GM18858 (cell line): ENCODE measurements at regions not wholly inside any gene's neighbourhood (a gene's known extent, or its start where the extent isn't known, plus 50 kb on each side); places are given as distances from the start of the nearest gene placed in this dataset.

Source experiments
- ATAC-seq: cut with Tn5 transposase; IDR thresholded peaks from one replicate; pipeline ENCODE4 v1.9.1; 2021; ENCODE audit not compliant: unreplicated experiment

DNA sequence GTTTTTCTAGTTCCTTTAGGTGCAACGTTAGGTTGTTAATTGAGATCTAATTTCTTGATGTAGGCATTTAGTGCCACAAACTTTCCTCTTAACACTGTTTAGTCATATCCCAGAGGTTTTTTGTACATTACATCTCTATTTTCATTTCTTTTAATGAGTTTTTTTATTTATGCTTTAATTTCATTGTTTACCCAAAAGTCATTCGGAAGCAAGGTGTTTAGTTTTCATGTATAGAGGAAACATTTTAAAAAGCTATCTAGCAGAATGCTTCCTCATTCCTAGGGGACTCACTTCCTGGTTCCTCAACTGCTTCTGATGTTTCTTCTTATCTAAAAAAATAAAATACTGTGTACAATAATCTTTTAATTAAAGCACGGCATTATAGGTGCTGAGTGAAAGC, 307.2 kb upstream of the CAMK1G start:
- ATAC-seq = no peak

DNA sequence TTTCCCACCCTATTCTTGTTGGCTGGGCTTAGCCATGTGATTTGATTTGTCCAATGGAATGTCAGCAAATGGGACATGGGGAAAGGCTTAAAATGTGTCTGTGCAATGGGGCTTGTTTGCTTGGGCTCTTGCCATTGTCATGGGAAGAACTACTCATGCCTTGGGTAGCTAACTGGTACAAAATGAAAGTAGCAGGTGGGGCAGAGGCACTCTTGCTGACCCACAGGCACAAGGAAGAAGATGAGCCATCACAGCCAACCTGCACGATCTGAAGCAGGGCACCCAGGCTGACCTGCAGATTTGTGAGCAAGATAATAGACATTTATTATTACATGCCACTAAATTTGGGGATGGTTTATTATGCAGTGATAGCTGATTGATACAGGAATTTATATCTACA, 305.9 kb upstream of the CAMK1G start:
- ATAC-seq = no peak

DNA sequence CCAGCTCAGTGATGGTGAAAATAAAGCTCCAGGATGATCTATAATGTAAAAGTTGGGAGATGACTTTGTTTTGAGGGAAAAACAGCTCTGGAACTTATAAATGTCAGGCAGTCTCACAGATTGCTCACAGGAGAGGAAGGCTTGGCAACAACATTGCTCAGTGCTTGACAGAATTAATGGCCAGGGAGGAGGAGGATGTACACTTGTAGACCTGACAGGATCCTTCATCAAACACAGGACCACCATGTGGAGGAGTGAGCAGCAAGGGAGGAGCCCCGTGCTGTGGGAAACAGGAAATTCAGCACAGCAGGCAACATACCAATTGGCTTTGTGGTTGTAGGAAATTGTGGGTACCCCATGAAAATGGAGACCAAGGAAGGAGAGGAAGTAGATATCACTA, 291.8 kb upstream of the CAMK1G start:
- no peak for ATAC-seq

DNA sequence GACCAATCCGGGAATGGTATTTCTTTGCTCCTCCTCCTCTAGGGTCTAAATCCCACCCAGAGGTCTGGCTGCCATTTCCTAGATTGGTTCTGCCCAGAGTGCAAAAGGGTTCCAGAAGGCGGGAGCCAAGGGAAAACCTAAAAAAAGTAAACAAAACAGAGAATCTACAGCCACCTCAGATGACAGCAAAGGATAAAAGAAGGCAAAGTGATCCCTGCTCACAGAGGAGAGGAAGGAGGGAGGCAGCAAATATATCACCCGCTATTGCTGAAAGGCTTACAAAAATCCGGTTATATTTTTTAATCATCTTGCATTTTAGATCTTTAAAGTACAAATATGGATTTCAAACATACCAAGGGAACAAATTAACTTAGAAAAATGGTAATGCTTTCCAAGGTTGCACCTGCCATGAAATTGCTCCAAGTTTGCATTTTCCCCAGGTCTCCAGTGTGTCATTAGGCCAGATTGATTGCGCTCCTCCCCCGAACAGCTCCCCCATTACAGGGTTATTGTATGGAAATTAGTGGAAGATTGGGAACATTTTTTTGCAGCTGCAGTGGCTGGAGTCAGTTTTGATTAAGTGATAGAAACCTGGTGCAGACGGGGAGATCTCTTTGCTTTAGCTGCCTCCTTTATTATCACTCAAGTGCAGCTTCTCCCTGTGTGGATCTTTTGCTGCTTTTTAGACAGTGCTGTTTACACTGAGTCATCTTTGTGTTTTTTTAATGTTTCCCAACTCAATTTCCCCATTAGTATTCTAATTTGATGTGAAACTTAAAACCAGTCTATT, 280.5 kb upstream of the CAMK1G start:
- no peak for ATAC-seq

DNA sequence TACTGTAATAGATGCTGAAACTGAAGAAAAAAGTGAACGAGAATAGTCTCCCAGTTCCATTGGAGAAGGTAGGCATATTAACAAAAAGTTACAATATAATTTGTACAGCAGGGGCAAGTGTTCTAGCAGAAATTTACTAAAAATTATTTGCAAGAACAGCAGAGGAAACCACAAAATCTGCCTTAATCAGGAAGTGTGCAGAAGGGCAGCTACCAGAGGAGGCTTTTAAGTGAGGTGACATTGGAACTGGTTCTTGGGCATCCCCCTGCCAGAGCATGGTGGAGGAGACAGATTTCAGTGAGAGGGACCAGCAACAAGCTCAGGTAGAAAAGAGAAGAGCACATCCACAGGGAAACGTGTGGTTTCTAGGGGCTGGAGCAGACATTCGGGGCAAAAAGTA, 279.3 kb upstream of the CAMK1G start:
- no peak for ATAC-seq

DNA sequence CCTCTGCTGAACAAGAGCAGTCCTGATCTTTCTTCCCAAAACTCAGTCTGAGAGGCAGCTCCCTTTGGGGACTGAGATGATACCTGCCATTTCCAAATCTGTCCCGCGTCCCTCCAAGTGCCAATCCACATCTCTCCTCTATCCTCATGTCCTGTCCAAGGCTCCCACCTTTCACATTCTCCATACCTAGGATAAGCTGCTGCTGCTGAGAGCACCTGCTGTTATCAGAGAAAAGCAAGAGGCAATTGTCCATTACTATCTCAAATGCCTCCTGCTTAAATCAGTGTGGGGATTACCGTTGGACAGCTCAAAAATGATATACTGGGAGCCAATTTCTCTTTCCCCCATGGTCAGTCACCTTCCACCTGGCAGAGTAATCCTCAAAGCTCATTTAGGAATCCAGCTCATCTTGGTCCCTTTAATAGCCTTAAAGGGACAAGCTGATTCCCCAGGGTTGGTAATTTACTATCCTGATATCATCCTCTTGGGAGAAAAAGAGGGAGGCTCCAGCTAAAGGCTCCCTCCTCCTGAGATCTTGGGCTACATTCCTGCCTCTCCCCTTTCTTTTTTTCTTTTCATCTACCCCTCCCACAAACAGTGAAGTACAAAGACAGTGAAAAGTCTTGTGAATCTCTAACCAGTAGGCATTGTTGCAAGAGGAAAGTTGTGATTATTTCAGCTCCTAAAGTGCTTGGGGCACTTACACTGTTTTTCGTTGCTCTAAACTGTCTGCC, 278.1 kb upstream of the CAMK1G start:
- ATAC-seq = no peak

DNA sequence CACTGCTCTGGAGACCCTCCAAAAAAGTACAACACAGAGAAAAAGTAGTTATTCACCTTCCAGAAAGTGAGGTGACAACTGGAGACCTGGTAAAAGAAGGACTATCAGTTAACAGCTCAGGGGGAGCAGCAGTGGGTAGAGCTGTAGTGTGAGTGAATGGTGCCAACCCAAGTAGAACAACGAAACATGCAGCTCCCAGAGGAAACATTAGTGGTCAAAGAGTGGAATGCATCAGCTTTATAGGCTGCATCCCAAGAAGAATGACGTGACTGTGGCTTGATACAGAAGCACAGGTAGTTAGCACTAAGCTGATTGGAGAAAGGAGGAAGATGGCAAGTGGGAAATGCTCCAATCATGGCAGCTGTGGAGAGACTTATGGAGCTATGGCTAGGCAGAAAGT, 275.7 kb upstream of the CAMK1G start:
- ATAC-seq = no peak

DNA sequence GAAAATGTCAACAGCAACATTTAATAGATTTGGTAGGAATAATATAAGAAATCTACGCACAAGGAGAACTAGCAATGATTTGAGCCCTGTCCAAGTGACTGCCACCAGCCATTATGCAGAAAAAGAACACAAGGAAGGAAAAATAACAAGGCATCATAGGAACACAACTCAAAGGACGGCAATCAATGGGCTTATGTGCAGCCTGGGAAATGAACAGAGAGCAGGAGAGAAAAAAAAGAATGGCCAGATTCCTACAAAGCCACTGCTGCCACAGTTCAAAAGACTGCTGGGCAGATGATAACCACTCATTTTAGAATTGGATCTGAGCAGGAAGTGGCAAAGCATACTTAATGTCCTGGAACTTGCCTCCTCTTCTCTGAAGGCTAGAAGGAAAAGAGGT, 274.3 kb upstream of the CAMK1G start:
- ATAC-seq = no peak

DNA sequence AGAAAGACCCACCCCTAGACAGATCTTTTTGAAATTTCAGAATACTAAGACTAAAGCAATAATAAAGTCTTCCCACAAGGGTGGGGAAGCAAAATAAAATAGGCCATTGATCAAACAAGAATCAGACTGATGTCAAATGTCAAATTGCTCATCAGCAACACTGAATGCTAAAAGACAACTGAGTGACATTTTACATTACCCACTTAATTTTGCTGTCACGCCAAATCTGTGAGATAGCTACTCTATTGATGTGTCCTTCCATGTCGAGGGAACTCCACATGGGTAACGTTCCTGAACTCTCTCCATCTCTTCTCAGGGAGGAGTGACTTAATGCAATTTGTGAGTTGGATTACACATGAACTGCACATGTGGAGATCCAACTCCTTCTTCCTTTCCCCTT, 271.7 kb upstream of the CAMK1G start:
- ATAC-seq = no peak

DNA sequence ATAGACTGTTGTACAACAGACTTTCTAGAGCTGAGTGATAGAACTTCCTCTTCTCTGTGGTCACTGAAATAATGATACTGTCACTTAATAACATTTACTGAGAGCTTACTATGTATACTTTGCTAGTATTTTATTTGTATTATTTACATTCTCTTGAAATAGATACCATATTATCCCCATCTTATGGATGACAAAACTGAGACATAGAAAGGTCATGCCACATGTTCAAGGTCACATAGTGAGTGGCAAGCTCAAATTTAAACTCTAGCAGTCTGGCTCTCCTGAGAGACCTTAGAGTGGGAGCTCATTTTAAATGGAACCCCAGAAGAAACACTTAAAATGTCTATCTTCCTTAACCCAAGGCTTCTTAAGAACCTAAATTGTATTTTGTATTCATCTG, 266.6 kb upstream of the CAMK1G start:
- no peak for ATAC-seq

DNA sequence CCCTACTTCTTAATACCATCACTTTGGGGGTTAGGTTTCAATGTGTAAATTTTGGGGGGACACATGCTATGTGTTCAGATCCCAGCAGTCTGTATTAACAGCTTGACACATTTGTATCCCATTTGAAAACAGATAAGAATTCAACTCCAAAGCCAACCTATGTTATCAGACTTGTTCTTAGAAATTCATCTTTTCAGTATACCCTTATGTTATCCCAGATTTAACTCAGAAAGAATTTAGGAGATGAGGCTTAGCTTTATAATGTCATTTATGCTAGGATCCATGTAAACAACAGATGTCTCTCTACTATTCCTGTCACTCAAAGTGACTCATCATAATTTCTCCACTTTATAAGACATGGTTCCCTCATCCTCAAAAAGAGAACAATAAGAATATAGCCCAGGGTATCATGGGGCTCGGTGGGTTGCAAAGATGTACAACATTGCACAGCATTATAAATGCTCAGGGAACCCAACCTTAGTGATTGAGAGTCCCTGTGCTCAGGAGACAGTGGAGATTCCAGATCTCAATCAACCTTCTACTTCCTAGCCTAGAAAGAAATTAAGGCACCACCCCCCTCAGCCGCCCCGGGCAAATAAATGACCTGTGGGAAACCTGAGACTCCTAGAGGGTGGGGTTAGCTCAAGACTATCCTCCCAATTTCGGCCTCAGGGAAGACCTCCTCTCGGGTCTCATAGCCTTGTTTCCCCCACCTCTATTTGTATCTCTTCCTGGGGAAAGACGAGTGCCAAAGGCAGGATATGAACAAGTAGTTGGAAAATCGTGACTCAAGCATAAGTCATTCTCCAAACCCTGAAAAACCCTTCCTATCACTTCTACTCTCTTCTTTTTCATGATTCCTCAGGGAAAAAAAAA, 265.1 kb upstream of the CAMK1G start:
- no peak for ATAC-seq

DNA sequence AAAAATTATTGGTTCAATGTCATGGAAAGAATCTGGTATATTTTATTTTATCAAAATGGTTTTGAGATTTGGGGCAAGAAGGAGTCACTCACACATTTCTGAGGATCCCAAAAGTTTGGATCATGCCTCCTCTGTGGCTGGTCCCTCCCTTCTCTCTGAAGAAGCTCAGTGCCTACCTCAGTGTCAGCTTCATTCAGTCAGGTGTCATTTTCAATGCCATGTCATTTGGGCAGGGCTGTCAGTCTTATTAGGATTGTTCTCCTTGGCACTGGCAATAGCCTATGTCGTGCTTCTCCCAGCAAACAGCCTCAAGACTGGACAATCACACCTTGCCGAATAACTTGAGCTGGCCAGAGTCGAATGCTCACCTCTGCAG, 264.5 kb upstream of the CAMK1G start:
- no peak for ATAC-seq

DNA sequence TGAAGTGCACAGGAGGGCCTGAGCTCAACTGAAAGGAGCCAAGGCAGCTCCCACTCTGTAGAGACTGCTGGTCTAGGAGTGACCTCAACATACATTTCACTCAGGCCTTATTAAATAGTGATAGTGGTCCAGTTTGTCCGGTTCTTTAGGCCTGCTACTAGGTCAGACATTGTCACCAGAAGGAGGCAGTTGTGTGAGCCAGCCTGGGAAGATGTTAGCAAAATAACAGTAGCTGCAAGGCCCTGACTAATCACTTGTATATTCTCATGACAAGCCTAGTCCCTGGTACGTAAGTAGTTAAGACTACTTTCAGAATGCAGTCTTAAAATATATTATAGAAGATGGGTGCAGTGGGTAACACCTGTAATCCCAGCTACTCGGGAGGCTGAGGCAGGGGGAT, 264.0 kb upstream of the CAMK1G start:
- no peak for ATAC-seq

DNA sequence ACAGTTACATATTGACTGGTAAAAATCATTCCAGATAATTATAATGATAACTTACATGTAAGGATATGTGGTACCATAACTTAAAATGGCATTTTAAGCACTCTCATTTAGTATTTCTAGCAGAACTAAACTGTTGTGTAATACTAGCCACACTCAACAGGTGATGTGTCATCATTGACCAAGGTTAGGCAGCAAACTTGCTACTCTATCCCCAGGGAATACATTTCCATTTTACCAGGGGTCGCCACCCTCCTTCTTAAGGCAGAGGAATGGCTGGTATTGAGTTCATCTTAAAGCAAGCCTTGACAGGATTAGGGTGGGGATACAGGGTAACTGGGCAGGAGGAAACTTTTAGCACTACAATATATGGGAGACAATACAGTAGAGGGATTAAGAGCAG, 259.8 kb upstream of the CAMK1G start:
- ATAC-seq = no peak

DNA sequence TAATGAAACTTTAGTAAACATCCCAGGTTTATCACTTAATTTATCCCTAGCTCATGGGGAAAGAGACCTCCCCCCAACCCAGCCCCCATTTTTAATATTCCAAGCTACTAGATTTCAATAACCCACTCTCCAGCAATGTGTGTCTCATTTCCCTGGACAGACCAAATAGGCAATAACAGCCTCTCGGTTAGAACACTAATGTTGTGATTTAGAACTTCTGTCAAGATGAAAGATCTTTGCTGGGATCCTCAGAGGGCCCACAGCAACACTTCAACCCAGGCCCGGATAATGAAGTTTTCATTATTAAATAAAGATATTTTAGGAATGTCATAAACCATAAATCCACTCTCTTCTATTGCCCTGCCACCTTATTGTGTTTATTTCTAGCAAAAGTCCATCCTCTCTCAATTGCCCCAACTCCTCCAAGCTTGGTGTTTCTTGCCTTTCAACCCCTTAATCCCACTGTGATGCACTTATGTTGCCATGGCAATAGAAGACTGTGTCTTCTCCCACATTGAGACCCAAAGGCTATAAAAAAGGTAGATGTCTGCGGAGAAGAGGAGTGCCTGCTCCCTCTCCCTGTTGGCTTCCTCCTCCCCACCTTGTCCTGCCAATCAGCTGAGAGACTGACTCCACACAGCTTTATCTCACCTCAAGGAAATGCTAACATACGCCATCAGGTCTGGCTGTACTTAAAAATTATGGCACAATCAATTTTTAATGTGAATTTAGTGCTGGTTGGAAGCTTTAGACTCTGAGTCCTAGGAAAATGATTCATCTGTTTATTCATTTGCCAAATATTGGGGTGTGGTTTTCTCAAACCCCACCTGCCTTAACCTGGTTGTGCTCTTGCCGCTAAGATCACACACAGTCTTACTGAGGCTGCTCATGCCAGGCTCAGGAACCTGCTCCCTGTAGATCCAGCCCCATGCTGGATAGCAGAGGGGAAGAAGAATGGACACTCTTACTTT, 258.3 kb upstream of the CAMK1G start:
- no peak for ATAC-seq

DNA sequence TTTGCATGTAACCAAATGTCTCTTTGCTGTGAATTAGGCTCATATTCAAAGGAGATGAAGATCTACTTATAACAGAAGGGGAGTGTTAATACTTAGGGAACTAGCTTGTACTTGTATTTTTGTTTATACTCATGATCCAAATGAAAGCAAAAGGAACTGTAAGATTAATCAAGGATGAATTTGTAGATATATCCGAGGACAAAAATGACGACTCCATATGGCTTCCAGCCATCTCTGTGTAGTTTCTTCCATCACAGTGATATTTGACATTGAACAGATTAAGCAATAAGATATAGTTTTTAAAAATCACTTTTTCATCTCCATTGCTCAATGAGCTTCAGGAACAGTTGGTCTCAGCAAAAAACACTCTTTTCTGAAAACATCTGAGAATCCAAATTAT, 257.4 kb upstream of the CAMK1G start:
- no peak for ATAC-seq

DNA sequence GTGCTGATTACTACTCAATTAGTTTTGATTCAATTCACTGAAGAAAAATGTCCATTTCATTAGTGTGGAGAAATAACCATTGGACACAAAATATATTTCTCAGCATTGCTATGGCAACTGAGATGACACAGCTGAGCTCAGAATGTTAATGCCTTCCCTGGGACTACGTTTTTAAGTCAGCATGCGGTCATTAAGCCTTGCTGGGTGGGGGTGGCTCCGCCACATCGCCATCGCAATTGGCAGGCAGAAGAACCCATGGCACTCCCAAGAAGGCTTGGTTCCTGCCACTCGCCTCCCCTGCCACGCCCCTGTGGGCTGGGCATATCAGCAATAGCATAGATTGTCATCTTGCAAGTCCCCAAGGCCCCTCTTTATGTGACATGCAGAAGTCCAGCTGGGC, 256.7 kb upstream of the CAMK1G start:
- no peak for ATAC-seq

DNA sequence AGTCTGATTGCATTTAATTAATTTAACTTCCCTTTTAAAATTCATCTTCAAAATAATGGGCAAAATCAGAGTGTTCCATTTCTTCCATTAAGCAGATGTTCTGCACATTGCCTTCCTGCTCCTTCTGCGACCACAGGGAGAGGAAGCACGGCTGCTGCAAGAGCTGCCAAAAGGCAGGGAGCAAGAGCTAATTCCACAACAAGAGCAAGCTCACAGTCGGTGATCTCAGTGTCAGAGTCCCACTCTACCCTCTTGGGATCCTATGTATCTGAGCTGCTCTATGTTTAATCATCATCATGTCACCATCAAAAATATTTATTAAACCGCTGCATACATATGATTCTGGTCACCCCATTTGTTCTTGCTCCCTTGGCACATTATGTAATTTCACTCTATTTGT, 255.3 kb upstream of the CAMK1G start:
- ATAC-seq = no peak

DNA sequence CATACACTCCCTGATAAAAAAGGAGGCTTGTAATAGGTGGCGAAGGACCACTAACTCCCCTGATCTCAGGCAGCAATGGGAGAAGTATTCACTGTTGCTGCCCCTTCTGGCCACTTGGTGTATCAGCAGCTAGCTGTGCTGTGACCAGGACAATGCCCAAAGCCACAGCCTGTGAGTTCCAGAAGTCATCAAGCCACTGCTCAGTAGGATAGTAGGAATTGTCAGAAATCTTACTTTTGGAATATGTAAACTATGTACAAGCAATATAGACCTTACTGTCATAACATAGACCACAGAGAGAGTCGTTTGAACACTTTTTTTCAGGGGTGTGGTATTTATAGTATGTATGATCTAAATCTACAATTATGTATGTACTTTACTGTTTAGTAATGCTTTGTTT, 248.3 kb upstream of the CAMK1G start:
- ATAC-seq = peak; percentile 71

DNA sequence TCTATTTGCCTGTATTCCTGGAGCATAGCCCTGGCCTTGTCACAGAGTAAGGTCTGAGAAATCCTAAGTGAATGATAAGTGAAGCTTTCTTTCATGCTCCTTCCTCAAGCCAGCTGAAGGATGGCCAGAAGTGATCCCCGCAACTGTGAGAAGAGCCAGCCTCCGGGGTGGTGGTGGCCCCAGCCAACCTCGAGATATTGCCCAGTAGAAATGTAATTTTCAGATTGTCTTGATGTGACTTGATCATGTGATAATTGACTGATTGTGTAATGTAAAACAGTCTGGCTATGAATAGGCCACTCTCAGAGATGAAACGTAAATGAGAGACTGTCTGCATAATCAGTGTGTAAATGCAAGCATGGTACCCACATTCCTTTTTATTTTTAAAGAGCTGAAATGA, 242.4 kb upstream of the CAMK1G start:
- ATAC-seq = no peak
